ENCODE measurements at regions not wholly inside any gene's neighbourhood (a gene's known extent, or its start where the extent isn't known, plus 50 kb on each side); places are given as distances from the start of the nearest gene placed in this dataset.
A peak's percentile ranks its signal among the peaks of the same experiment; 100 is the strongest.

GRCh38 chr6:6909111-6909510 lies 198.7 kb upstream of the RREB1 start:
- Histone ChIP-seq H3K9ac (ENCODE audit: low read length) (no peak overlapping the region), H3K4me1 (ENCODE audit: insufficient read depth, low read length) (peaks cover 10% of the 10 kb centered on the region), H3K36me3 (ENCODE audit: insufficient read depth, low read length) (no peaks in the 10 kb centered on the region), H3K4me3 (ENCODE audit: low read depth in 1 of 2, low read length in 2 of 2) (no peak overlapping the region), H3K27ac (ENCODE audit: low read depth, low read length) (no peak overlapping the region), H3K9me3 (ENCODE audit: low read length) (no peaks in the 10 kb centered on the region), H3K27me3 (ENCODE audit: control insufficient read depth in 1 of 2, insufficient read depth in 2 of 2, low read length in 2 of 2) (no peaks in the 10 kb centered on the region)

DNA sequence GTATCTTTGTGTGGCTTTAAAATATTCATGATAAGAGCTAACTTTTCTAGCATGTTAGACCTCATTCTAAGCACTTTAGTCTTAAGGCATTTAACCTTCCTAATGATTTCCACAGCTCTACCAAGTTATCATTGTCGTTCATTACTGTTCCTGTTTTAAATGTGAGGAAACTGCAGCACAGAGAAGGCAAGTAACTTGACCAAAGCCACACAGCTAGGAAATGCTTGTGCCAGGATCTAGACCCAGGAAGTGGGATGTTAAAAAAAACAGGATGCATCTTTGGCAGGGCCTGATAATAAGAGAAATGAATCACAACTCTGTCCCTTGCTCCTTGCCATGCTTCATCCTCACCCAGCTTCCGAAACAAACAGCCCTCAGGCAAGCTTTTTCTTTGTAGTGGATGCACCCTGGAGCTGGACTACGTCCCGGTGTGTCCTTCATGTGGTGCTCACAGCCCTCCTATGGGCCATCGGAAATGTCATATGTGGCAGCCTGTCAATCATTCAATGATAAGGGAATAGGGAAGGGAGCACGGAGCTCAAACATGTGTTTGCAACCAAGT lies 196.9 kb upstream of the RREB1 start:
- H3K9me3 ChIP-seq (ENCODE audit: low read length): no peaks in the 10 kb centered on the region
- no peak overlapping the region for H3K9ac ChIP-seq (ENCODE audit: low read length)
- peaks cover 15% of the 10 kb centered on the region for H3K4me1 ChIP-seq (ENCODE audit: insufficient read depth, low read length)
- H3K36me3 ChIP-seq (ENCODE audit: insufficient read depth, low read length): no peaks in the 10 kb centered on the region
- no peak overlapping the region for H3K27ac ChIP-seq (ENCODE audit: low read depth, low read length)
- H3K4me3 ChIP-seq (ENCODE audit: low read depth in 1 of 2, low read length in 2 of 2): no peak overlapping the region
- H3K27me3 ChIP-seq (ENCODE audit: control insufficient read depth in 1 of 2, insufficient read depth in 2 of 2, low read length in 2 of 2): no peaks in the 10 kb centered on the region

DNA sequence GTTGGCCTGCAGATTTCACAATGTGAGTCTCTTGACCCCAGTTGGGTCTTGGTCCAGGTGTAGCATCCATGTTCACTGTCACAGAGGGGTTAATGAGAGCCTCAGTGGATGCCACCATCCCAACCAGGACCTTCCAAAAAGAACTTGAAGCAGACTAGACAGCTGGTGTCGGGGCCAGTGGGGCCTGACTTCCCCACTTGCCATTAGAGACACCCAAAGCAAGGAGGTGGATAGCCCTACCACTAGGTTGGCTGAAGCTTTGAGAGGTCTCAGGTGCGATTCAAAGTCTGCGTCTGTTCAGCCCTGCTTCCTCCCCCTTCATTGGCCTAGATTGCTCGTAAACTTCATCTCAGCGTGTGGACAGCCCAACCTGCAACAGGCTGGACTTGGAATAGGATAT lies 196.4 kb upstream of the RREB1 start:
- Histone ChIP-seq H3K9ac (ENCODE audit: low read length) (no peak overlapping the region), H3K9me3 (ENCODE audit: low read length) (no peaks in the 10 kb centered on the region), H3K27me3 (ENCODE audit: control insufficient read depth in 1 of 2, insufficient read depth in 2 of 2, low read length in 2 of 2) (no peaks in the 10 kb centered on the region)

GRCh38 chr6:6912817-6913744 lies 194.7 kb upstream of the RREB1 start:
- Histone ChIP-seq H3K27ac (ENCODE audit: low read depth, low read length) (no peak overlapping the region), H3K9me3 (ENCODE audit: low read length) (no peaks in the 10 kb centered on the region), H3K9ac (ENCODE audit: low read length) (no peak overlapping the region), H3K27me3 (ENCODE audit: control insufficient read depth in 1 of 2, insufficient read depth in 2 of 2, low read length in 2 of 2) (no peaks in the 10 kb centered on the region), H3K36me3 (ENCODE audit: insufficient read depth, low read length) (no peaks in the 10 kb centered on the region), H3K4me1 (ENCODE audit: insufficient read depth, low read length) (peaks cover 26% of the 10 kb centered on the region), H3K4me3 (ENCODE audit: low read depth in 1 of 2, low read length in 2 of 2) (no peak overlapping the region)

More for the DNA sequence above, 196.4 kb upstream of the RREB1 start:
- no peak overlapping the region for H3K4me3 ChIP-seq (ENCODE audit: low read depth in 1 of 2, low read length in 2 of 2)
- no peak overlapping the region for H3K27ac ChIP-seq (ENCODE audit: low read depth, low read length)
- no peaks in the 10 kb centered on the region for H3K36me3 ChIP-seq (ENCODE audit: insufficient read depth, low read length)
- peaks cover 21% of the 10 kb centered on the region for H3K4me1 ChIP-seq (ENCODE audit: insufficient read depth, low read length)

- H3K36me3 ChIP-seq (ENCODE audit: insufficient read depth, low read length): no peaks in the 10 kb centered on the region
- no peak overlapping the region for H3K9ac ChIP-seq (ENCODE audit: low read length)
- H3K9me3 ChIP-seq (ENCODE audit: low read length): no peaks in the 10 kb centered on the region
- H3K27me3 ChIP-seq (ENCODE audit: control insufficient read depth in 1 of 2, insufficient read depth in 2 of 2, low read length in 2 of 2): no peaks in the 10 kb centered on the region
- H3K4me1 ChIP-seq (ENCODE audit: insufficient read depth, low read length): peaks cover 26% of the 10 kb centered on the region
- H3K27ac ChIP-seq (ENCODE audit: low read depth, low read length): peak overlapping the region; percentile 56
- peak overlapping the region in 1 of 2 donors; percentile 28 for H3K4me3 ChIP-seq (ENCODE audit: low read depth in 1 of 2, low read length in 2 of 2)
Observed at GRCh38 chr6:6915219-6915618, 192.5 kb upstream of the RREB1 start.

DNA sequence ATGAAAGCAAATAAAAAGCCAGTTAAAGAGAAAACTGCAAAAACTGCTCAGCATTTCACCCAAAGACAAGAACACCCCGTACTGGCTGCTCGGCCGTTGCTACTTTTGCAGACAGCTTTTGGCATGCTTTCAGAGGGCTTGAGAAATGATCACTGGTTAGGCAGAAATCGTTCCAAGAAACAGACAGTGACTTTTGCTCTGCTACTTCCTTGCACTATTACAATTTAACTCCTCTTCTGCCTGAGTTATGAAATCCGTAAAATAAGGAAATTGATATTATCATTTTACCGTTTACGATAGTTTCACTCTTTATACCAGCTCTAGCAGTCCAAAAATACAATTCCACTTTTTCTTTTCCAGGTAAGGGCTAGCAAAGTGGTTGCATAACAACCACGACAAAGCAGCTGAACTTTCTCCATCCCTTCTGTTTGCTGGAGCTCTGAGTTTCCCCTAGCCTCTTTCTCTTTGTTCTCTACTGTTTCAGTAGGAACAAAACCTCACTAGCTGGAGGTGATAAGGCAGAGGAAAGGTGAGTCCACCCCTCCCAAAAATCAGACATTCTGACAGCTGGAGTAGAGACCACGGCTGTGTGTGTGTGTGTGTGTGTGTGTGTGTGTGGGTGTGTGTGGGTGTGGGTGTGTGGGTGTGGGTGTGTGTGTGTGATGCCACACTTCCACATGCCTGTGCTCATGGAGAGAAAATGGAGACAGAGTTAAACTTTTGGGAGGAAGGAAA lies 191.8 kb upstream of the RREB1 start:
- Histone ChIP-seq H3K4me1 (ENCODE audit: insufficient read depth, low read length) (peaks cover 26% of the 10 kb centered on the region), H3K27me3 (ENCODE audit: control insufficient read depth in 1 of 2, insufficient read depth in 2 of 2, low read length in 2 of 2) (no peaks in the 10 kb centered on the region), H3K4me3 (ENCODE audit: low read depth in 1 of 2, low read length in 2 of 2) (peak overlapping the region in 1 of 2 donors; percentile 28), H3K27ac (ENCODE audit: low read depth, low read length) (peak overlapping the region; percentile 56), H3K36me3 (ENCODE audit: insufficient read depth, low read length) (no peaks in the 10 kb centered on the region), H3K9me3 (ENCODE audit: low read length) (no peaks in the 10 kb centered on the region), H3K9ac (ENCODE audit: low read length) (no peak overlapping the region)

DNA sequence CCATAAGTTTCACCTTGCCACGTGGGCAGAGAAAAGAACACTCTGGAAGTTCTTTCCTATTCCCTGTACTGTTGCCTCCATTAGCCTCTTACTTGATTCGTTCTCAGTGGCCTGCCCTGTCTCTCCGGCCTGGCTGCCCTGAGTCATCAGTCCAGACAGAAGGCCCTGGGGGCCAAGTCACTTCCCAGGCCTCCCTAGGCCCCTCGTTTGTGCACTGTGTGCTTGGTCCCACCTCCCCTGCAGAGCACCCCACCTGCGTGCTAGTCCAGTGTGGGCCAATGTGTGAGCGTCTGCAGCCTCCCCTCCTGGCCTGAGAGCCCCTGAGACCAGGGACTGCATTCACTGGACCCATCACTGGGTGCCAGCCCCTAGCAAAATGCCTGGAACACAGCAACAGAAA lies 191.2 kb upstream of the RREB1 start:
- H3K9me3 ChIP-seq (ENCODE audit: low read length): no peaks in the 10 kb centered on the region
- peaks cover 26% of the 10 kb centered on the region for H3K4me1 ChIP-seq (ENCODE audit: insufficient read depth, low read length)
- H3K36me3 ChIP-seq (ENCODE audit: insufficient read depth, low read length): no peaks in the 10 kb centered on the region
- no peaks in the 10 kb centered on the region for H3K27me3 ChIP-seq (ENCODE audit: control insufficient read depth in 1 of 2, insufficient read depth in 2 of 2, low read length in 2 of 2)
- no peak overlapping the region for H3K27ac ChIP-seq (ENCODE audit: low read depth, low read length)
- no peak overlapping the region for H3K9ac ChIP-seq (ENCODE audit: low read length)
- H3K4me3 ChIP-seq (ENCODE audit: low read depth in 1 of 2, low read length in 2 of 2): peak overlapping the region in 1 of 2 donors; percentile 28

DNA sequence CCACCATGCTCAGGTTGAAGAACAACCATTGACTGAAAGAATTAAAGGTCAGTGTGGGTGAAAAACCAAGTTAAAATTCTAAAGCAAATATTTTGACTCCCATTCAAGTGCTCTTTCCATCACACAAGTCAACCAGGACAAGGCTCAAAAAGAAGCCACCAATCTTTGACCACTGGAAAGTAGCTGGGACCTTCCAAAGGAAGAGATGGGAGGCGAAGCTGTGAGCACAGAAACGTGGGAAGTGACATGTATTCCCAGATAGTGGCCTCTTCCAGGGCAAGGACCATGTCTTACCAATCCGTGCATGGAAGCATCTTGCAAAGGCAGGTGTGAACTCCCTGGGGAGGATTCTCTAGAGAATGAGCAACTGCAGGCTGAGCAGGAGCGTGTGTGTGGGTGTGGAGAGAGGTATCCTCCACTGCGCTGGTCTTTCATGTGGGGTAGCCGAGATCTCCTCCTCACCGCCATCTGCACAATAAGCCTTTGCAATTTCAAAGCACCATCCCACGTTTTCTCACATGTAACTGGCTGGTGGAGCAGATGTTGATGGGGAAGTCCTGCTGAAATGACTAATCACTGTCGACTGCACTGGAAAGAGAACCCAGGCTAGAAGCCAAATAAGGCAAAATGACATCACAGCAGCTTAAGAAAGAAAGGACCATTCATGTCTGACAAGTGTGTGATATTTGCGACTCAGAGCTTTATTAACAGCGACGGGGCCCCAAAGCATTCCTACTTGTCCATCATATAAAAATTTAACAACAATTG lies 189.4 kb upstream of the RREB1 start:
- H3K36me3 ChIP-seq (ENCODE audit: insufficient read depth, low read length): no peaks in the 10 kb centered on the region
- no peak overlapping the region for H3K4me3 ChIP-seq (ENCODE audit: low read depth in 1 of 2, low read length in 2 of 2)
- H3K27ac ChIP-seq (ENCODE audit: low read depth, low read length): no peak overlapping the region
- H3K9ac ChIP-seq (ENCODE audit: low read length): no peak overlapping the region
- H3K4me1 ChIP-seq (ENCODE audit: insufficient read depth, low read length): peaks cover 16% of the 10 kb centered on the region
- no peaks in the 10 kb centered on the region for H3K9me3 ChIP-seq (ENCODE audit: low read length)
- no peaks in the 10 kb centered on the region for H3K27me3 ChIP-seq (ENCODE audit: control insufficient read depth in 1 of 2, insufficient read depth in 2 of 2, low read length in 2 of 2)

DNA sequence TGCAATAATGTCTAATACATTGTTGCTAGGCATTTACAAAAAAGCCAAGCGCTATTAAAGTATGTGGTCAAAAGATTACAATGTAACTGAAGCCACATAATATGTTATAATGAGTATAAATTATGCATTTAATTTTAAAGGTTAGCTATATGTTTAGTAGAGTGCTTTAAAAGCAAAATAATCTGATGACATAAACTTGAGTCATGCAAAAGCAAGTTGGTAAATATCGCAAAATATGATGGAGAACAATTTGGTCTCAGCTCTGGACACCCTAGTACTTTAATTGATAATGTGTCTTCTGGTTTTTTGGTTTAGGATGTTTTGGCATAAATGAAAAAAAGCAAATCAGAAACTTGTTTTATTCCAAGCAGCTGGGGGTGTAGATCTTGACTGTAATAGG lies 188.6 kb upstream of the RREB1 start:
- Histone ChIP-seq H3K9ac (ENCODE audit: low read length) (no peak overlapping the region), H3K27me3 (ENCODE audit: control insufficient read depth in 1 of 2, insufficient read depth in 2 of 2, low read length in 2 of 2) (no peaks in the 10 kb centered on the region), H3K4me1 (ENCODE audit: insufficient read depth, low read length) (peaks cover 16% of the 10 kb centered on the region), H3K27ac (ENCODE audit: low read depth, low read length) (no peak overlapping the region), H3K4me3 (ENCODE audit: low read depth in 1 of 2, low read length in 2 of 2) (no peak overlapping the region), H3K9me3 (ENCODE audit: low read length) (no peaks in the 10 kb centered on the region), H3K36me3 (ENCODE audit: insufficient read depth, low read length) (no peaks in the 10 kb centered on the region)

DNA sequence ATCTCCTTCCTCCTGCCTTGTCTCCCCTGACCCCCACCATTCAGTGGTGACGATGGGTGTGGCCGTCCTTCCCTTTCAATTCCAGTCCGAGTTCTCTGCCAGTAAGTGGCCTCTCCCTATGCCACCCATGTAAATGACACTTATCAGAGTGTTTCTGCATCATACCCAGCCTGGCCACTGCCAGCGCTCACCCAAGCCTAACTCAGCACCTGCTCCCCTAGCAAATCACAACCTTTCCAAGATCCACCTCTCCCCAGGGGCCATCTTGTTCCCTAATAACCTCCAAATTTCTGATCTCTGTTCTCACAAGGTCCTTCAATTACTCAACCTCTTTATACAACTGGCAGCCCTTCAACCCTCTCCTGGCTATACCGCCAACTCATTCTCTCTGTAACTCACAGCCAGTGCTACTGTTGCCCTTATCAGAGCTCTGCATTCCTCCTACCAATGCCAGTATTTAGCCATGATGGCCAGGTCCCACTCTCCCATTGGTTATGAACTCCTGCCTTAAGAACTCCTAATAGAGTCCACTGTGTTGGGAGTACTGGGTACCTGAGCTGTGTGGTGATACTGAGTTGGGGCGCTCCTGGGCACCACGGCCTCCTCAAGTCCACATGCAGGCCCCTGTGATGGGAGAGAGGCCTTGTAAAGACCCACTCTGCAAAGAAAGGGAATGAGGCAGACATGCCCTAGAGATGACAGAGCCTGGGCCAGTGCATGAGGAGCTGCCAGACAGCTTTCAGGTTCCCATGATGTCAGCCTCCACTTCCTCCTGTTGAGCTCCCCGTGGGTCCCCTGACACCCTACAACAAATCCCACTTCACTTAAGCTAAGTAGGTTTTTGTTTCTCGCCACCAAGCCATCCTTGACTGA lies 187.4 kb upstream of the RREB1 start:
- Histone ChIP-seq H3K4me3 (ENCODE audit: low read depth in 1 of 2, low read length in 2 of 2) (no peak overlapping the region), H3K27me3 (ENCODE audit: control insufficient read depth in 1 of 2, insufficient read depth in 2 of 2, low read length in 2 of 2) (no peaks in the 10 kb centered on the region), H3K4me1 (ENCODE audit: insufficient read depth, low read length) (peaks cover 16% of the 10 kb centered on the region), H3K36me3 (ENCODE audit: insufficient read depth, low read length) (no peaks in the 10 kb centered on the region), H3K27ac (ENCODE audit: low read depth, low read length) (no peak overlapping the region), H3K9ac (ENCODE audit: low read length) (no peak overlapping the region), H3K9me3 (ENCODE audit: low read length) (no peaks in the 10 kb centered on the region)
